ENCODE measurements at regions not wholly inside any gene's neighbourhood (a gene's known extent, or its start where the extent isn't known, plus 50 kb on each side); places are given as distances from the start of the nearest gene placed in this dataset.

GRCh38 chr20:47888351-47888750 lies 103.1 kb upstream of the SULF2 start:
- no peaks in the 10 kb centered on the region for H3K9me3 Mint-ChIP-seq (ENCODE audit: unreplicated experiment)
- H3K4me1 Mint-ChIP-seq (ENCODE audit: insufficient read depth, unreplicated experiment), result no peaks in the 10 kb centered on the region
- ChIA-PET CTCF (no interaction called here), POLR2A (interaction anchor here (0.8 to 0.9 kb wide), 2 partner anchors 39 to 41 kb away, joined by 3 read pairs; no protein-coding TSS in a partner anchor)
- no peak overlapping the region for H3K4me3 Mint-ChIP-seq (ENCODE audit: unreplicated experiment)
- TF ChIP-seq, protein P1, sequence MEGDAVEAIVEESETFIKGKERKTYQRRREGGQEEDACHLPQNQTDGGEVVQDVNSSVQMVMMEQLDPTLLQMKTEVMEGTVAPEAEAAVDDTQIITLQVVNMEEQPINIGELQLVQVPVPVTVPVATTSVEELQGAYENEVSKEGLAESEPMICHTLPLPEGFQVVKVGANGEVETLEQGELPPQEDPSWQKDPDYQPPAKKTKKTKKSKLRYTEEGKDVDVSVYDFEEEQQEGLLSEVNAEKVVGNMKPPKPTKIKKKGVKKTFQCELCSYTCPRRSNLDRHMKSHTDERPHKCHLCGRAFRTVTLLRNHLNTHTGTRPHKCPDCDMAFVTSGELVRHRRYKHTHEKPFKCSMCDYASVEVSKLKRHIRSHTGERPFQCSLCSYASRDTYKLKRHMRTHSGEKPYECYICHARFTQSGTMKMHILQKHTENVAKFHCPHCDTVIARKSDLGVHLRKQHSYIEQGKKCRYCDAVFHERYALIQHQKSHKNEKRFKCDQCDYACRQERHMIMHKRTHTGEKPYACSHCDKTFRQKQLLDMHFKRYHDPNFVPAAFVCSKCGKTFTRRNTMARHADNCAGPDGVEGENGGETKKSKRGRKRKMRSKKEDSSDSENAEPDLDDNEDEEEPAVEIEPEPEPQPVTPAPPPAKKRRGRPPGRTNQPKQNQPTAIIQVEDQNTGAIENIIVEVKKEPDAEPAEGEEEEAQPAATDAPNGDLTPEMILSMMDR (IDR thresholded peaks at IDR 0.05; ENCODE audit: unreplicated experiment), result no peak
- no peaks in the 10 kb centered on the region for H3K36me3 Mint-ChIP-seq (ENCODE audit: insufficient read depth, unreplicated experiment)
- intact Hi-C loops (cut with micrococcal nuclease), result no loop called here
- H3K27me3 Mint-ChIP-seq (ENCODE audit: insufficient read depth, unreplicated experiment), result peaks cover 12% of the 10 kb centered on the region
- no TSS peak for BruUV-seq (replicated peaks)
- DNase-seq (ENCODE audit: unreplicated experiment), result no peak
- no peak overlapping the region for H3K27ac Mint-ChIP-seq (ENCODE audit: low read depth, unreplicated experiment)

DNA sequence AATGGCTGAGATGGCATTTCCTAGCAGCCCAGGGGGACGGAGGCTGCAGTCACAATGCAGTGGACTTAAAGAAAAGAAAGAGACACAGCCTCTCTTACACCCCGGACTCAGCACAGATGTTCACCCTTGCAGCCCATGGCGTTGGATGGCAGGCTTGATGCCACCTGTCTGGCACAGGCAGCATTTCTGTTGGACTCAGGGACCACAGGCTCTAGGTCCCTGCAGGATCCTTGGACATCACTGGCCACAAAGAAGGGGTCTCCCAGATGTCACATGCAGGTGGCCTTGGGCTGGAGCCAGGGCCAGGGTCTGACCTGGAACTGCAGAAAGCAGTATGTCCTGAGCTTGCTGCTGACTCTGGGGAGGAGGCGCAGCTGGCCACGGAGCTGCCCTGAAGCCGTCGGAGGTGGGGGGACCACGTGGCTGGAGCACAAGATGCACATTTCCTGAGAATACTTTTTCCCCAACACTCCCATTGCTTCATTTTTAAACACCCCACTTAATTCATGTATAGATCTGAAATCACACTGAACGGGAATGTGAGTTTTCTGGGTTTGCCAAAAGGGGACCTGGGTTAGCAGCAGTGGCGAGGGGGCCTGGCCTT lies 102.3 kb upstream of the SULF2 start:
- Mint-ChIP-seq H3K4me3 (ENCODE audit: unreplicated experiment) (no peak overlapping the region), H3K4me1 (ENCODE audit: insufficient read depth, unreplicated experiment) (no peaks in the 10 kb centered on the region), H3K27ac (ENCODE audit: low read depth, unreplicated experiment) (no peak overlapping the region), H3K9me3 (ENCODE audit: unreplicated experiment) (no peaks in the 10 kb centered on the region), H3K27me3 (ENCODE audit: insufficient read depth, unreplicated experiment) (peaks cover 12% of the 10 kb centered on the region), H3K36me3 (ENCODE audit: insufficient read depth, unreplicated experiment) (no peaks in the 10 kb centered on the region)
- TF ChIP-seq, protein P1 (IDR thresholded peaks at IDR 0.05; ENCODE audit: unreplicated experiment), result no peak
- ChIA-PET POLR2A (interaction anchor here (0.9 kb wide), 1 partner anchor 40 kb away, joined by 3 read pairs; no protein-coding TSS in a partner anchor), CTCF (no interaction called here)
- no peak for DNase-seq (ENCODE audit: unreplicated experiment)
- intact Hi-C loops (cut with micrococcal nuclease), result no loop called here
- BruUV-seq (replicated peaks), result no TSS peak

GRCh38 chr20:47887064-47887463 lies 101.8 kb upstream of the SULF2 start:
- Mint-ChIP-seq H3K9me3 (ENCODE audit: unreplicated experiment) (no peaks in the 10 kb centered on the region), H3K4me1 (ENCODE audit: insufficient read depth, unreplicated experiment) (no peaks in the 10 kb centered on the region), H3K27ac (ENCODE audit: low read depth, unreplicated experiment) (no peak overlapping the region), H3K36me3 (ENCODE audit: insufficient read depth, unreplicated experiment) (no peaks in the 10 kb centered on the region), H3K27me3 (ENCODE audit: insufficient read depth, unreplicated experiment) (peaks cover 12% of the 10 kb centered on the region), H3K4me3 (ENCODE audit: unreplicated experiment) (no peak overlapping the region)
- no TSS peak for BruUV-seq (replicated peaks)
- CTCF ChIA-PET, result no interaction called here
- DNase-seq (ENCODE audit: unreplicated experiment), result no peak
- TF ChIP-seq, protein P1 (IDR thresholded peaks at IDR 0.05; ENCODE audit: unreplicated experiment), result no peak
- intact Hi-C loops (cut with micrococcal nuclease), result no loop called here
- POLR2A ChIA-PET, result no interaction called here

- Mint-ChIP-seq H3K9me3 (ENCODE audit: unreplicated experiment) (no peaks in the 10 kb centered on the region), H3K27me3 (ENCODE audit: insufficient read depth, unreplicated experiment) (peaks cover 12% of the 10 kb centered on the region), H3K36me3 (ENCODE audit: insufficient read depth, unreplicated experiment) (no peaks in the 10 kb centered on the region), H3K4me3 (ENCODE audit: unreplicated experiment) (no peak overlapping the region), H3K27ac (ENCODE audit: low read depth, unreplicated experiment) (no peak overlapping the region), H3K4me1 (ENCODE audit: insufficient read depth, unreplicated experiment) (no peaks in the 10 kb centered on the region)
- no TSS peak for BruUV-seq (replicated peaks)
- intact Hi-C loops (cut with micrococcal nuclease), result no loop called here
- DNase-seq (ENCODE audit: unreplicated experiment), result no peak
- TF ChIP-seq, protein P1 (IDR thresholded peaks at IDR 0.05; ENCODE audit: unreplicated experiment), result no peak
- ChIA-PET CTCF (interaction anchor here (0.8 kb wide), 1 partner anchor 10 kb away, joined by 3 read pairs; no protein-coding TSS in a partner anchor), POLR2A (interaction anchor here (0.6 to 0.8 kb wide), 2 partner anchors 284 to 1172 kb away, joined by 3 read pairs; no protein-coding TSS in a partner anchor)
Observed at GRCh38 chr20:47886454-47887041, 101.3 kb upstream of the SULF2 start.

Measured in MCF 10A (cell line).